HepG2 (cell line): ENCODE measurements at regions not wholly inside any gene's neighbourhood (a gene's known extent, or its start where the extent isn't known, plus 50 kb on each side); places are given as distances from the start of the nearest gene placed in this dataset.

Source experiments
- AGO1 ChIP-seq: fragments of 200-400 bp; formaldehyde crosslinking; IDR thresholded peaks from 2 replicates; pipeline ENCODE4 v1.6.1; 2017; ENCODE audit warnings: mild to moderate bottlenecking, low read depth, low read length, moderate library complexity; ENCODE audit not compliant: poor library complexity, severe bottlenecking
- CBX1 ChIP-seq: IDR thresholded peaks from one replicate; pipeline ENCODE4 v1.6.1; 2016; ENCODE audit warnings: antibody characterized with exemption, low read depth
- CREB1 ChIP-seq, 2 experiments: fragments of 450-650 bp in 1 of 2; IDR thresholded peaks; 2 replicates each; pipeline ENCODE4 v1.6.1; 2016 to 2017; ENCODE audit warnings: control low read depth in 1 of 2, mild to moderate bottlenecking in 1 of 2, missing compliant biosample characterization in 1 of 2, missing genetic modification characterization in 1 of 2
- DPF2 ChIP-seq: sonication (generic); formaldehyde crosslinking; IDR thresholded peaks from 2 replicates; pipeline ENCODE4 v1.4.0; 2020; ENCODE audit warnings: mild to moderate bottlenecking, low read depth, missing genetic modification reagents, borderline replicate concordance
- GATA4 ChIP-seq: sonication (generic); IDR thresholded peaks from 2 replicates; pipeline ENCODE4 v1.6.1; 2016; ENCODE audit warnings: antibody characterized with exemption, low read depth, borderline replicate concordance
- HMG20B ChIP-seq: conservative IDR thresholded peaks from 2 replicates; pipeline ENCODE4 v1.6.1; 2016; ENCODE audit warnings: missing genetic modification reagents, missing compliant biosample characterization
- HNF4A ChIP-seq: sonication (generic); formaldehyde crosslinking; IDR thresholded peaks from 2 replicates; pipeline ENCODE4 v1.4.0; 2020; ENCODE audit warnings: missing genetic modification reagents
- IKZF4 ChIP-seq: sonication (generic); formaldehyde crosslinking; IDR thresholded peaks from 2 replicates; pipeline ENCODE4 v1.5.1; 2020; ENCODE audit warnings: borderline replicate concordance, mild to moderate bottlenecking, low read depth, missing genetic modification reagents; ENCODE audit errors: not compliant biosample characterization
- RARA ChIP-seq: IDR thresholded peaks from 2 replicates; pipeline ENCODE4 v1.6.1; 2016; ENCODE audit warnings: missing genetic modification reagents, missing compliant biosample characterization
- STAG1 ChIP-seq: sonication (generic); formaldehyde crosslinking; IDR thresholded peaks from 2 replicates; pipeline ENCODE4 v1.4.0; 2020; ENCODE audit warnings: missing genetic modification reagents
- TBL1XR1 ChIP-seq: fragments of 150-350 bp; IDR thresholded peaks from 2 replicates; pipeline ENCODE4 v1.6.1; 2014; ENCODE audit warnings: borderline replicate concordance, low read length; ENCODE audit not compliant: partially characterized antibody
- TBX2 ChIP-seq: sonication (generic); formaldehyde crosslinking; IDR thresholded peaks from 2 replicates; pipeline ENCODE4 v1.5.0; 2020; ENCODE audit warnings: missing genetic modification reagents, mild to moderate bottlenecking, borderline replicate concordance
- TSC22D2 ChIP-seq: sonication (generic); formaldehyde crosslinking; IDR thresholded peaks from 2 replicates; pipeline ENCODE4 v1.5.1; 2020; ENCODE audit warnings: missing genetic modification reagents, mild to moderate bottlenecking, borderline replicate concordance
- ZBTB21 ChIP-seq: sonication (generic); formaldehyde crosslinking; IDR thresholded peaks from 2 replicates; pipeline ENCODE4 v1.4.0; 2020; ENCODE audit warnings: missing genetic modification reagents
- ZKSCAN5 ChIP-seq: sonication (generic); formaldehyde crosslinking; IDR thresholded peaks from 2 replicates; pipeline ENCODE4 v1.5.1; 2020; ENCODE audit warnings: mild to moderate bottlenecking, missing genetic modification reagents
- ZNF124 ChIP-seq: sonication (generic); formaldehyde crosslinking; IDR thresholded peaks from 2 replicates; pipeline ENCODE4 v1.4.0; 2020; ENCODE audit warnings: missing genetic modification reagents
- ZNF274 ChIP-seq: sonication (generic); formaldehyde crosslinking; IDR thresholded peaks from 2 replicates; pipeline ENCODE4 v1.5.1; 2020; ENCODE audit warnings: mild to moderate bottlenecking, missing genetic modification reagents
- ZNF329 ChIP-seq: sonication (generic); formaldehyde crosslinking; IDR thresholded peaks from 2 replicates; pipeline ENCODE4 v1.9.0; 2021; ENCODE audit warnings: low read depth, mild to moderate bottlenecking, missing genetic modification reagents
- ZNF44 ChIP-seq: sonication (generic); formaldehyde crosslinking; IDR thresholded peaks from 2 replicates; pipeline ENCODE4 v1.5.1; 2020; ENCODE audit warnings: mild to moderate bottlenecking, missing genetic modification reagents
- ZNF441 ChIP-seq: sonication (generic); formaldehyde crosslinking; IDR thresholded peaks from 2 replicates; pipeline ENCODE4 v1.7.0; 2021; ENCODE audit warnings: missing genetic modification reagents, borderline replicate concordance
- ZNF619 ChIP-seq: sonication (generic); formaldehyde crosslinking; IDR thresholded peaks from 2 replicates; pipeline ENCODE4 v1.4.0; 2020; ENCODE audit warnings: mild to moderate bottlenecking, missing genetic modification reagents
- ZNF652 ChIP-seq: IDR thresholded peaks from 2 replicates; pipeline ENCODE4 v1.6.1; 2016; ENCODE audit warnings: low read depth, borderline replicate concordance
- ZSCAN29 ChIP-seq: sonication (generic); formaldehyde crosslinking; conservative IDR thresholded peaks from 2 replicates; pipeline ENCODE4 v1.4.0; 2020; ENCODE audit warnings: mild to moderate bottlenecking, missing genetic modification reagents
- TF ChIP-seq, protein P1 (sequence below), 2 experiments: fragments of 450-650 bp in 1 of 2; sonication (generic) in 1 of 2; formaldehyde crosslinking in 1 of 2; IDR thresholded peaks; 2 replicates each; pipeline versions ENCODE4 v1.6.1 to v1.8.0; 2016 to 2022; ENCODE audit warnings: antibody characterized with exemption in 1 of 2, mild to moderate bottlenecking in 1 of 2, missing genetic modification reagents in 1 of 2

DNA sequence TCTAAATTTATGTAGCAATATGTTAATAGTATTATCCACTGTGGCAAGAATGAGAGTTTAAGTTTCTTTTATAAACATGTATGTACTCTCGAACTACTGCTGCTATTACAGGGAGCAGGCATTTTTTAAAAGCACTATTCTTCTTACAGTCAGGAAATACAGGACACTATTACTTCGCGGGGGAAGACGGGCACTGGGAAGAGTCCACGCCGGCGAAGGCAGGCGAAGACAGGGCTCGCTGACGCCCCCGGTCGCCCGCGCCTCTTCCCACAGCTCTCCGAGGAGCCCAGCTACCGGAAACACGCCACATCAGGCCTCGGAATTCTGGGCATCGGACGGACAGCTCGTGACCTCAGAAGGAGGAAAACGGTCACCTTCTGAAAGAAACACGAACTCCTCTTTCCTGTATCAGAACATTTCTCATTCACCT lies 90.2 kb downstream of the FAM161A start (continued):
- TF ChIP-seq ZNF44 (no peak), ZNF124 (0 out of 2 replicates have a peak, but pooled peaks have one; percentile 61), ZNF274 (CRISPR knock-in tag) (peak; percentile 2; the same call in 1 of the 2 replicates), HMG20B (no peak), STAG1 (peak; percentile 52), GATA4 (no peak), AGO1 (peak; percentile 39), ZSCAN29 (CRISPR knock-in tag) (no peak), ZNF619 (CRISPR knock-in tag) (no peak), RARA (CRISPR knock-in tag) (peak; percentile 28; the same call in 1 of the 2 replicates), ZNF329 (CRISPR knock-in tag) (no peak), ZBTB21 (peak; percentile 97), IKZF4 (CRISPR knock-in tag) (no peak), CREB1 (IDR thresholded peaks at IDR 0.05) (no peak), CREB1 (CRISPR knock-in tag; IDR thresholded peaks at IDR 0.05) (no peak), HNF4A (CRISPR knock-in tag) (no peak), ZNF441 (CRISPR knock-in tag) (0 out of 2 replicates have a peak, but pooled peaks have one; percentile 7), DPF2 (CRISPR knock-in tag) (no peak), ZNF652 (CRISPR knock-in tag) (0 out of 2 replicates have a peak, but pooled peaks have one; percentile 5), TSC22D2 (CRISPR knock-in tag) (no peak), ZKSCAN5 (CRISPR knock-in tag) (no peak), CBX1 (peak; percentile 79), TBX2 (CRISPR knock-in tag) (no peak), TBL1XR1 (no peak)
- TF ChIP-seq, protein P1, sequence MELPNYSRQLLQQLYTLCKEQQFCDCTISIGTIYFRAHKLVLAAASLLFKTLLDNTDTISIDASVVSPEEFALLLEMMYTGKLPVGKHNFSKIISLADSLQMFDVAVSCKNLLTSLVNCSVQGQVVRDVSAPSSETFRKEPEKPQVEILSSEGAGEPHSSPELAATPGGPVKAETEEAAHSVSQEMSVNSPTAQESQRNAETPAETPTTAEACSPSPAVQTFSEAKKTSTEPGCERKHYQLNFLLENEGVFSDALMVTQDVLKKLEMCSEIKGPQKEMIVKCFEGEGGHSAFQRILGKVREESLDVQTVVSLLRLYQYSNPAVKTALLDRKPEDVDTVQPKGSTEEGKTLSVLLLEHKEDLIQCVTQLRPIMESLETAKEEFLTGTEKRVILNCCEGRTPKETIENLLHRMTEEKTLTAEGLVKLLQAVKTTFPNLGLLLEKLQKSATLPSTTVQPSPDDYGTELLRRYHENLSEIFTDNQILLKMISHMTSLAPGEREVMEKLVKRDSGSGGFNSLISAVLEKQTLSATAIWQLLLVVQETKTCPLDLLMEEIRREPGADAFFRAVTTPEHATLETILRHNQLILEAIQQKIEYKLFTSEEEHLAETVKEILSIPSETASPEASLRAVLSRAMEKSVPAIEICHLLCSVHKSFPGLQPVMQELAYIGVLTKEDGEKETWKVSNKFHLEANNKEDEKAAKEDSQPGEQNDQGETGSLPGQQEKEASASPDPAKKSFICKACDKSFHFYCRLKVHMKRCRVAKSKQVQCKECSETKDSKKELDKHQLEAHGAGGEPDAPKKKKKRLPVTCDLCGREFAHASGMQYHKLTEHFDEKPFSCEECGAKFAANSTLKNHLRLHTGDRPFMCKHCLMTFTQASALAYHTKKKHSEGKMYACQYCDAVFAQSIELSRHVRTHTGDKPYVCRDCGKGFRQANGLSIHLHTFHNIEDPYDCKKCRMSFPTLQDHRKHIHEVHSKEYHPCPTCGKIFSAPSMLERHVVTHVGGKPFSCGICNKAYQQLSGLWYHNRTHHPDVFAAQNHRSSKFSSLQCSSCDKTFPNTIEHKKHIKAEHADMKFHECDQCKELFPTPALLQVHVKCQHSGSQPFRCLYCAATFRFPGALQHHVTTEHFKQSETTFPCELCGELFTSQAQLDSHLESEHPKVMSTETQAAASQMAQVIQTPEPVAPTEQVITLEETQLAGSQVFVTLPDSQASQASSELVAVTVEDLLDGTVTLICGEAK (IDR thresholded peaks at IDR 0.05) = no peak
- TF ChIP-seq, protein P1 (CRISPR knock-in tag; IDR thresholded peaks at IDR 0.05) = peak; percentile 9; the same call in 1 of the 2 replicates
